Spleen (tissue), 11 donors: ENCODE measurements at regions not wholly inside any gene's neighbourhood (a gene's known extent, or its start where the extent isn't known, plus 50 kb on each side); places are given as distances from the start of the nearest gene placed in this dataset.
A peak's percentile ranks its signal among the peaks of the same experiment; 100 is the strongest.

Experiments used
- DNase-seq: peaks from one replicate; pipeline ENCODE4 v3.0.0-alpha.2; 2020
- H3K27ac ChIP-seq, 8 donors: fragments of 200-600 bp; sonication (generic) in 7 of 8; 1 replicate in 4 of 8; 2 replicates in 4 of 8; pipeline versions ENCODE4 v1.5.0 to v1.8.0; 2016 to 2021; ENCODE audit warnings: inconsistent platforms in 4 of 8, mild to moderate bottlenecking in 4 of 8, moderate library complexity in 1 of 8
- H3K27me3 ChIP-seq, 7 donors: fragments of 200-600 bp; sonication (generic) in 6 of 7; replicated peaks in 1 of 7; 1 replicate in 4 of 7; 2 replicates in 3 of 7; pipeline versions ENCODE4 v1.5.0 to v1.8.0; 2016 to 2021; ENCODE audit warnings: inconsistent platforms in 3 of 7, mild to moderate bottlenecking in 1 of 7
- H3K36me3 ChIP-seq, 6 donors: fragments of 200-600 bp; sonication (generic) in 5 of 6; 1 replicate in 4 of 6; 2 replicates in 2 of 6; pipeline versions ENCODE4 v1.5.0 to v1.8.0; 2016 to 2021; ENCODE audit warnings: inconsistent platforms in 2 of 6
- H3K4me1 ChIP-seq, 6 donors: fragments of 200-600 bp; sonication (generic) in 5 of 6; 1 replicate in 3 of 6; 2 replicates in 3 of 6; pipeline versions ENCODE4 v1.5.0 to v1.8.0; 2016 to 2021; ENCODE audit warnings: inconsistent platforms in 3 of 6
- H3K4me3 ChIP-seq, 8 donors: fragments of 200-600 bp; sonication (generic) in 7 of 8; 1 replicate in 4 of 8; 2 replicates in 4 of 8; pipeline versions ENCODE4 v1.5.0 to v1.8.0; 2016 to 2021; ENCODE audit warnings: inconsistent platforms in 4 of 8, mild to moderate bottlenecking in 4 of 8, moderate library complexity in 2 of 8
- H3K9me3 ChIP-seq, 8 donors: fragments of 200-600 bp; sonication (generic) in 7 of 8; 1 replicate in 4 of 8; 2 replicates in 4 of 8; pipeline versions ENCODE4 v1.5.0 to v1.8.0; 2016 to 2021; ENCODE audit warnings: inconsistent platforms in 4 of 8
- CTCF ChIP-seq, 11 experiments: fragments of 200-600 bp in 7 of 11; fragments of 450-650 bp in 4 of 11; sonication (generic) in 4 of 11; IDR thresholded peaks in 8 of 11; conservative IDR thresholded peaks in 3 of 11; 1 replicate in 7 of 11; 2 replicates in 4 of 11; pipeline versions ENCODE4 v1.4.0 to v1.8.0; 2016 to 2021; ENCODE audit warnings: antibody characterized with exemption in 11 of 11, inconsistent platforms in 4 of 11, mild to moderate bottlenecking in 1 of 11
- POLR2A ChIP-seq, 3 donors: fragments of 450-650 bp; IDR thresholded peaks; one replicate each; pipeline ENCODE4 v1.5.1; 2017; ENCODE audit warnings: antibody characterized with exemption in 3 of 3, mild to moderate bottlenecking in 1 of 3
- POLR2AphosphoS5 ChIP-seq, 3 donors: sonication (generic); formaldehyde crosslinking; IDR thresholded peaks; one replicate each; pipeline ENCODE4 v1.5.1; 2017; ENCODE audit warnings: antibody characterized with exemption in 3 of 3
- WGBS, 5 donors: extraction: QIAGEN DNeasy Blood & Tissue Kit in 3 of 5; methylation state at CpG; one replicate each; pipeline versions ENCODE4 v1.1.5 to v1.1.7; 2013 to 2018; 5-methylcytosine and 5-hydroxymethylcytosine counted together
- intact Hi-C: fragments of 100-400 bp; cut with DNase I; formaldehyde crosslinking; loops from one replicate; pipeline ENCODE4 v1.15.0; 2023; ENCODE audit warnings: low total_unique reads
- donor health status: healthy with polysubstance abuse.
- donor health status: DM: no; HTN: no; CAD: no; lungs with moderate emphysema.
- donor health status: DM: no; HTN: no; CAD: no.
- donor health status: Bipolar disorder and iron deficiency.
- donor health status: healthy.
- donor health status: DM: no; HTN: no; CAD: no.
- donor health status: DM: yes; HTN: yes; CAD: no.

DNA sequence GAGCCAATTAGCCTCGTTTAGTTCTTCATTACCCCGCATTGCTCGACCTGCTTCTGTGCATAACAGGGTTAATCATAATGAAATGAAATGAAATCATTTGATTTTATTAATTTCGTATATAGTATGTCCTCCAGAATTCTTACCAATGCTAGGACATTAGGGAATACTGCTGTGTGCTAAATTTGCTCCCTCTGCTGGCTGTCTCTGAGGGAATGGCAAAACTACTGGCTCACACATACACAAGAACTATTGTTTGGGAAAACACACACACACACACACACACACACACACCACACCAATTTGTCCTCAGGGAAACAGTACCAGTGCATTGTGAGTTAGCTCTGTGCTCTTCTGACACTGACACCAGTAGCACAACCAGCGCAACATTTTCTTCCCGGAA is 273.3 kb upstream of the TCF4 start:
- H3K4me3 ChIP-seq = no peak overlapping the region
- H3K4me1 ChIP-seq = no peaks in the 10 kb centered on the region
- peaks cover 0 to 2% (median 0%) of the 10 kb centered on the region in 7 donors for H3K27me3 ChIP-seq
- WGBS, 5 donors = 80 to 92% (median 84%) methylated on average over 6 of the region's 6 CpGs
- DNase-seq = no peak
- intact Hi-C loops = no loop called here
- no peaks in the 10 kb centered on the region for H3K36me3 ChIP-seq
- H3K9me3 ChIP-seq = no peaks in the 10 kb centered on the region
- TF ChIP-seq POLR2A (IDR thresholded peaks at IDR 0.05) (no peak), CTCF (IDR thresholded peaks at IDR 0.05 in 8 of 11, conservative IDR thresholded peaks at IDR 0.05 in 3 of 11) (peak in 1 of 11 experiments; percentile 12), POLR2AphosphoS5 (IDR thresholded peaks at IDR 0.05) (no peak)
- no peak overlapping the region for H3K27ac ChIP-seq

DNA sequence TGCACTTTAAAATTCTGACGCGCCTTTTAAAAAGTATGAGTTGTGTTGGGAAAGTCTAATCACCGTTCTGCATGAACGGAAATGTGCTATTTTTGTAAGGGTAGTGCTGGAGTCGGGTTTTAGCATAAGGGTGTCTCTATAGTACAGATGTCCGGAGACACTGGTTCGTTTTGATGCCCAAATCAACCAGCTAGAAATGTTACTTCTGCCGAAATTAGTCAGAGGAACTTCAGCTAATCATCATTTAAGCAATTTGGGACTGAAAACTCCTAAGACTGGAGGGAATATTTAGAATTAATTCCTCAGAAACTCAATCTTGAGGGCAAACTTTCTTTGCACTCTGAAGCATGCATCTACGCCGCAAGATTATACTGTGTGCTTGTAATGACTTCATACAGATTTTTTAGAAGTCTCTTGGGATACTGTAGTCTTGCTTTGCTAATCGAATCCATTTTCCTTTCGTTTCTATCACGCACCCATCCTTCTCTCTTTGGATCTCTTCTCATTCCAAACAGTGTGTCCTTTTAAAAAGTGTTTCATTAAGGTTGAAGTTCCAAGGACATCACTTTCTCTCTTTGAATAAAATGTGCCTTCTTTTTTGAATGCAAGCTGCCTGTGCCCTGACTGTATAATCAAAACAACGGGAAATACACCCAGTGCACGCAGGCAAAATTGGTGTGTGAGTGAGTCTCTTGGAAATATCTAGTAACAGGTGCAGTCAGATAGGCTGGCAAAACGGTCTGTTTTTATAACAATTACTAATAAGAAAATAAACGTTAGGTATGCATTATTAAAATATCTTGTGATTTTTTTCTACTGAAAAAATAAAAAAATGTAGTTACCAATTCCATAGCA is 270.9 kb upstream of the TCF4 start:
- no peak for DNase-seq
- TF ChIP-seq POLR2AphosphoS5 (IDR thresholded peaks at IDR 0.05) (no peak), CTCF (IDR thresholded peaks at IDR 0.05 in 8 of 11, conservative IDR thresholded peaks at IDR 0.05 in 3 of 11) (no peak), POLR2A (IDR thresholded peaks at IDR 0.05) (no peak)
- intact Hi-C loops = no loop called here
- Histone ChIP-seq H3K27me3 (peaks cover 0 to 2% (median 0%) of the 10 kb centered on the region in 7 donors), H3K27ac (no peak overlapping the region), H3K4me1 (no peaks in the 10 kb centered on the region), H3K9me3 (no peaks in the 10 kb centered on the region), H3K4me3 (no peak overlapping the region), H3K36me3 (no peaks in the 10 kb centered on the region)
- 77 to 85% (median 83%) methylated on average over 17 of the region's 17 CpGs for WGBS, 5 donors

DNA sequence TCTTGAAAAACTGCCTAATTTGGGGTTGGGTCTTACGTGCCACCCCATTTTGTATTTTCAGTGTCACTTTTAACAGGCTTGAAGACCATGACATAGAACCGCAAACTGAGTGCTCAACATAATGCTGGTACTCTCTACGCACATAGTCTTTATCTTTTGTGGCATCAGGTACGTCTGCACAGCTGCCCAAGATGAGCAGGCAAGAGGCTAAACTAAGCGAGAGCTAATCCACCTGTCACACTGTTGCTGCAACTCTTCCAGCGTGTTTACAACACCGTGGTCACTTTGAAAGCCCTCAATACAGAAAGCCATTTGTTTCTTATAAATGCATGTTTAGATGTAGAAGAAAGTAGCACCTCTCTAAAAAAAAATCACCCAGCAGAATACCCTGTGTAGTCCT is 270.0 kb upstream of the TCF4 start:
- Histone ChIP-seq H3K4me3 (no peak overlapping the region), H3K36me3 (no peaks in the 10 kb centered on the region), H3K27ac (no peak overlapping the region), H3K9me3 (no peaks in the 10 kb centered on the region), H3K27me3 (peaks cover 0 to 2% (median 0%) of the 10 kb centered on the region in 7 donors), H3K4me1 (no peaks in the 10 kb centered on the region)
- intact Hi-C loops = no loop called here
- no peak for DNase-seq
- 78 to 83% (median 80%) methylated on average over 7 of the region's 7 CpGs for WGBS, 5 donors
- TF ChIP-seq CTCF (IDR thresholded peaks at IDR 0.05 in 8 of 11, conservative IDR thresholded peaks at IDR 0.05 in 3 of 11) = no peak
- no peak for TF ChIP-seq POLR2AphosphoS5 (IDR thresholded peaks at IDR 0.05)
- TF ChIP-seq POLR2A (IDR thresholded peaks at IDR 0.05) = no peak

DNA sequence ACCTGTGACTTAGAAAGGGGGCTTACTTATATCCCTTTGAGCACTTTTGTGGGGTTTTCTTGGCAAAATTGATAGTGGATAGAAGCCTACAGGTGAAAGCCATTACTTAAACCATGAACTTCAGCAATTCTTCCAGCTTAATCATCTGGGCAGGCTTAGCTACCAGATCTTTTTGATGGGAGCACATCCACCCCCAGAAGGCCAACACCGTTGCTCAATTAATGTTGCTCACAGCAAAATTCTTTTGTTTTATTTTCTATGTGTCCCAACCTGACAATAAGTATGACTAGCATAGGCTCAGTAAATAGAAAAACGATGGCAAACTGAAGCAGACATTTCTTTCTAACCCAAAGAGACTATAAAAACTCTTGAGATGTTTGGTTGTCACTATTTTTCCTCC is 269.4 kb upstream of the TCF4 start:
- Histone ChIP-seq H3K36me3 (no peaks in the 10 kb centered on the region), H3K27me3 (peaks cover 0 to 2% (median 0%) of the 10 kb centered on the region in 7 donors), H3K27ac (no peak overlapping the region), H3K9me3 (no peaks in the 10 kb centered on the region), H3K4me3 (no peak overlapping the region), H3K4me1 (no peaks in the 10 kb centered on the region)
- 74 to 85% (median 80%) methylated on average over 2 of the region's 2 CpGs for WGBS, 5 donors
- TF ChIP-seq CTCF (IDR thresholded peaks at IDR 0.05 in 8 of 11, conservative IDR thresholded peaks at IDR 0.05 in 3 of 11) (no peak), POLR2AphosphoS5 (IDR thresholded peaks at IDR 0.05) (no peak), POLR2A (IDR thresholded peaks at IDR 0.05) (no peak)
- DNase-seq = no peak
- intact Hi-C loops = no loop called here
